Fibroblast of peridontal ligament (primary cell): ENCODE measurements at regions not wholly inside any gene's neighbourhood (a gene's known extent, or its start where the extent isn't known, plus 50 kb on each side); places are given as distances from the start of the nearest gene placed in this dataset.
"Not testable (repeated sequence)": the region's sequence is repeated elsewhere in the genome, so short reads cannot be mapped to it uniquely, and the experiment has no call there.

Experiments used
- DNase-seq: peaks from one replicate; pipeline ENCODE4 v3.0.0-alpha.2; 2010; ENCODE audit errors: extremely low read depth

- DNase-seq = no peak
Measured at GRCh38 chr17:13442361-13442760, 159.4 kb downstream of the HS3ST3A1 start.

- DNase-seq = no peak
Measured at GRCh38 chr17:13441873-13442272, 159.9 kb downstream of the HS3ST3A1 start.

- peak; percentile 79 for DNase-seq
Measured at GRCh38 chr17:13437966-13438779, 163.6 kb downstream of the HS3ST3A1 start.

- DNase-seq = no peak
Measured at GRCh38 chr17:13435230-13435629, 166.5 kb downstream of the HS3ST3A1 start.

GRCh38 chr17:13429201-13429600 is 172.5 kb downstream of the HS3ST3A1 start:
- peak; percentile 93 for DNase-seq

GRCh38 chr17:13428611-13429042 is 173.1 kb downstream of the HS3ST3A1 start:
- no peak for DNase-seq

- no peak for DNase-seq
Measured at GRCh38 chr17:13426991-13427390, 174.7 kb downstream of the HS3ST3A1 start.

GRCh38 chr17:13425390-13425789 is 176.3 kb downstream of the HS3ST3A1 start:
- no peak for DNase-seq

- DNase-seq = peak; percentile 54
Measured at GRCh38 chr17:13421581-13422130, 180.1 kb downstream of the HS3ST3A1 start.

GRCh38 chr17:13420878-13421277 is 180.9 kb downstream of the HS3ST3A1 start:
- DNase-seq = peak; percentile 85

GRCh38 chr17:13420418-13420826 is 181.3 kb downstream of the HS3ST3A1 start:
- DNase-seq = no peak

GRCh38 chr17:13419676-13420075 is 182.1 kb downstream of the HS3ST3A1 start:
- no peak for DNase-seq

GRCh38 chr17:13418891-13419290 is 182.8 kb downstream of the HS3ST3A1 start:
- DNase-seq = no peak

GRCh38 chr17:13417381-13417950 is 184.3 kb downstream of the HS3ST3A1 start:
- no peak for DNase-seq

- DNase-seq = no peak
Measured at GRCh38 chr17:13416748-13417363, 184.9 kb downstream of the HS3ST3A1 start.

GRCh38 chr17:13415871-13416416 is 185.8 kb downstream of the HS3ST3A1 start:
- no peak for DNase-seq

- not testable (repeated sequence) for DNase-seq
Measured at GRCh38 chr17:13415200-13415599, 186.5 kb downstream of the HS3ST3A1 start.

- no peak for DNase-seq
Measured at GRCh38 chr17:13413001-13413400, 188.7 kb downstream of the HS3ST3A1 start.

GRCh38 chr17:13410874-13411273 is 190.9 kb downstream of the HS3ST3A1 start:
- DNase-seq = peak; percentile 43

- DNase-seq = peak; percentile 35
Measured at GRCh38 chr17:13410214-13410613, 191.5 kb downstream of the HS3ST3A1 start.

- no peak for DNase-seq
Measured at GRCh38 chr17:13409455-13409854, 192.3 kb downstream of the HS3ST3A1 start.

- no peak for DNase-seq
Measured at GRCh38 chr17:13407381-13407780, 194.3 kb downstream of the HS3ST3A1 start.
